Breast epithelium (tissue), 4 donors: ENCODE measurements at regions not wholly inside any gene's neighbourhood (a gene's known extent, or its start where the extent isn't known, plus 50 kb on each side); places are given as distances from the start of the nearest gene placed in this dataset.

Experiments
- DNase-seq, 2 donors: peaks; one replicate each; pipeline ENCODE4 v3.0.0-alpha.2; 2019; ENCODE audit warnings: low spot score in 2 of 2
- H3K27ac ChIP-seq, 2 donors: fragments of 200-600 bp; sonication (generic) in 1 of 2; one replicate each; pipeline ENCODE4 v1.5.1; 2016 to 2019; ENCODE audit warnings: mild to moderate bottlenecking in 1 of 2
- H3K27me3 ChIP-seq, 2 donors: fragments of 200-600 bp; sonication (generic) in 1 of 2; one replicate each; pipeline versions ENCODE4 v1.5.1 to v1.6.0; 2017 to 2019; ENCODE audit warnings: control low read depth in 1 of 2, mild to moderate bottlenecking in 1 of 2
- H3K36me3 ChIP-seq: fragments of 200-600 bp; one replicate; pipeline ENCODE4 v1.5.1; 2019
- H3K4me1 ChIP-seq, 2 donors: fragments of 200-600 bp; sonication (generic); one replicate each; pipeline ENCODE4 v1.5.1; 2016 to 2019; ENCODE audit warnings: control low read depth in 1 of 2
- H3K4me3 ChIP-seq, 3 donors: fragments of 200-600 bp; sonication (generic); 1 replicate in 2 of 3; 2 replicates in 1 of 3; pipeline ENCODE4 v1.5.1; 2016 to 2019; ENCODE audit warnings: mild to moderate bottlenecking in 3 of 3, moderate library complexity in 2 of 3
- H3K9me3 ChIP-seq, 2 donors: fragments of 200-600 bp; sonication (generic) in 1 of 2; one replicate each; pipeline ENCODE4 v1.5.1; 2016 to 2019; ENCODE audit warnings: control low read depth in 1 of 2
- CTCF ChIP-seq, 3 donors: fragments of 450-650 bp; IDR thresholded peaks; one replicate each; pipeline ENCODE4 v1.5.1; 2016 to 2017; ENCODE audit warnings: antibody characterized with exemption in 3 of 3, mild to moderate bottlenecking in 3 of 3, moderate library complexity in 3 of 3
- POLR2A ChIP-seq: fragments of 450-650 bp; IDR thresholded peaks from one replicate; pipeline ENCODE4 v1.6.1; 2016; ENCODE audit warnings: antibody characterized with exemption, mild to moderate bottlenecking, moderate library complexity
- POLR2AphosphoS5 ChIP-seq, 3 donors: sonication (generic); formaldehyde crosslinking; IDR thresholded peaks; one replicate each; pipeline ENCODE4 v1.6.1; 2017; ENCODE audit warnings: antibody characterized with exemption in 3 of 3
- intact Hi-C: fragments of 100-400 bp; cut with DNase I; formaldehyde crosslinking; loops from one replicate; pipeline ENCODE4 v1.15.1; 2023; ENCODE audit warnings: low total_unique reads

GRCh38 chr9:118326326-118326725 is 622.1 kb downstream of the TLR4 start:
- intact Hi-C loops, result no loop called here

GRCh38 chr9:118330191-118330986 is 626.2 kb downstream of the TLR4 start:
- Histone ChIP-seq H3K4me1 (no peaks in the 10 kb centered on the region), H3K4me3 (no peak overlapping the region), H3K27ac (no peak overlapping the region), H3K36me3 (no peaks in the 10 kb centered on the region), H3K9me3 (no peaks in the 10 kb centered on the region), H3K27me3 (no peaks in the 10 kb centered on the region)
- no peak for DNase-seq
- TF ChIP-seq POLR2A, result no peak
- no peak for TF ChIP-seq CTCF (IDR thresholded peaks at IDR 0.05)
- no peak for TF ChIP-seq POLR2AphosphoS5 (IDR thresholded peaks at IDR 0.05)
- intact Hi-C loops, result no loop called here

More at GRCh38 chr9:118326326-118326725, 622.1 kb downstream of the TLR4 start:
- no peak for DNase-seq
- no peaks in the 10 kb centered on the region for H3K27me3 ChIP-seq
- H3K4me1 ChIP-seq, result no peaks in the 10 kb centered on the region
- no peak overlapping the region for H3K4me3 ChIP-seq
- H3K27ac ChIP-seq, result no peak overlapping the region
- TF ChIP-seq POLR2AphosphoS5 (IDR thresholded peaks at IDR 0.05), result no peak
- TF ChIP-seq POLR2A, result no peak
- TF ChIP-seq CTCF (IDR thresholded peaks at IDR 0.05), result no peak
- no peaks in the 10 kb centered on the region for H3K36me3 ChIP-seq
- H3K9me3 ChIP-seq, result no peaks in the 10 kb centered on the region

GRCh38 chr9:118331622-118332045 is 627.4 kb downstream of the TLR4 start:
- H3K4me1 ChIP-seq, result no peaks in the 10 kb centered on the region
- no peaks in the 10 kb centered on the region for H3K27me3 ChIP-seq
- DNase-seq, result no peak
- intact Hi-C loops, result no loop called here
- no peaks in the 10 kb centered on the region for H3K9me3 ChIP-seq
- no peaks in the 10 kb centered on the region for H3K36me3 ChIP-seq
- TF ChIP-seq CTCF (IDR thresholded peaks at IDR 0.05) (no peak), POLR2A (no peak), POLR2AphosphoS5 (IDR thresholded peaks at IDR 0.05) (no peak)
- no peak overlapping the region for H3K4me3 ChIP-seq
- no peak overlapping the region for H3K27ac ChIP-seq

GRCh38 chr9:118336250-118336942 is 632.2 kb downstream of the TLR4 start:
- Histone ChIP-seq H3K9me3 (no peaks in the 10 kb centered on the region), H3K27ac (no peak overlapping the region), H3K4me1 (no peaks in the 10 kb centered on the region), H3K36me3 (no peaks in the 10 kb centered on the region), H3K4me3 (no peak overlapping the region), H3K27me3 (no peaks in the 10 kb centered on the region)
- intact Hi-C loops, result no loop called here
- DNase-seq, result no peak
- TF ChIP-seq POLR2A (no peak), POLR2AphosphoS5 (IDR thresholded peaks at IDR 0.05) (no peak)

GRCh38 chr9:118336943-118337330 is 632.7 kb downstream of the TLR4 start:
- no peak overlapping the region for H3K4me3 ChIP-seq
- no peak for TF ChIP-seq POLR2AphosphoS5 (IDR thresholded peaks at IDR 0.05)
- TF ChIP-seq CTCF (IDR thresholded peaks at IDR 0.05), result no peak
- TF ChIP-seq POLR2A, result no peak
- no peaks in the 10 kb centered on the region for H3K27me3 ChIP-seq
- intact Hi-C loops, result no loop called here
- no peaks in the 10 kb centered on the region for H3K4me1 ChIP-seq
- no peaks in the 10 kb centered on the region for H3K9me3 ChIP-seq
- H3K27ac ChIP-seq, result no peak overlapping the region
- DNase-seq, result no peak
- no peaks in the 10 kb centered on the region for H3K36me3 ChIP-seq
